GM18499 (cell line): ENCODE measurements at regions not wholly inside any gene's neighbourhood (a gene's known extent, or its start where the extent isn't known, plus 50 kb on each side); places are given as distances from the start of the nearest gene placed in this dataset.

Experiments used
- ATAC-seq: cut with Tn5 transposase; IDR thresholded peaks from one replicate; pipeline ENCODE4 v1.9.1; 2021; ENCODE audit warnings: moderate number of reproducible peaks; ENCODE audit not compliant: insufficient read depth, unreplicated experiment

DNA sequence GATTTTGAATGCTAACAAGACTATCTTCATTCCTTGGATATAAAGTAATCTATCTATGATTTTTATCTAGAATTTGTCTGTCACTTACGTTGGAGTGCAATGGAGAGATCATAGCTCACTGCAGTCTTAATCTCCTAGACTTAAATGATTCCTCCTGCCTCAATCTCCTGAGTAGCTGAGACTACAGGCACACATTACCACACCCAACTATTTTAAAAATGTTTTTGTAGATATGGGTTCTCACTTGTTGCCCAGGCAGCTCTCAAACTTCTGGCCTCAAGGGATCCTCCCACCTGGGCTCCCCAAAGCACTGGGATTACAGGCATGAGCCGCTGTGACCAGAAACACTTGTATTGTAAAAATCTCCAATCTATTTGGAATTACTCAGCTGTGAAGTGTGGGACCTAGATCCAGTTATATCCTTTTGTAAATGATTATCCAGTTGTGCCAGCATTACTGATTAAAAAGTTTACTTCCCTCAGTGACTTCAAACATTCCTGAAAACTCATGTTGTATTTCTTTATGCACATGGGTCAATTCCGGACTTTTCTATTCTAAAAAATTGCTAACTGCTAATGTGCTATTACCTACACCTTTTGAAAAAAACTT, 1793.8 kb upstream of the WWC1 start:
- ATAC-seq: no peak

DNA sequence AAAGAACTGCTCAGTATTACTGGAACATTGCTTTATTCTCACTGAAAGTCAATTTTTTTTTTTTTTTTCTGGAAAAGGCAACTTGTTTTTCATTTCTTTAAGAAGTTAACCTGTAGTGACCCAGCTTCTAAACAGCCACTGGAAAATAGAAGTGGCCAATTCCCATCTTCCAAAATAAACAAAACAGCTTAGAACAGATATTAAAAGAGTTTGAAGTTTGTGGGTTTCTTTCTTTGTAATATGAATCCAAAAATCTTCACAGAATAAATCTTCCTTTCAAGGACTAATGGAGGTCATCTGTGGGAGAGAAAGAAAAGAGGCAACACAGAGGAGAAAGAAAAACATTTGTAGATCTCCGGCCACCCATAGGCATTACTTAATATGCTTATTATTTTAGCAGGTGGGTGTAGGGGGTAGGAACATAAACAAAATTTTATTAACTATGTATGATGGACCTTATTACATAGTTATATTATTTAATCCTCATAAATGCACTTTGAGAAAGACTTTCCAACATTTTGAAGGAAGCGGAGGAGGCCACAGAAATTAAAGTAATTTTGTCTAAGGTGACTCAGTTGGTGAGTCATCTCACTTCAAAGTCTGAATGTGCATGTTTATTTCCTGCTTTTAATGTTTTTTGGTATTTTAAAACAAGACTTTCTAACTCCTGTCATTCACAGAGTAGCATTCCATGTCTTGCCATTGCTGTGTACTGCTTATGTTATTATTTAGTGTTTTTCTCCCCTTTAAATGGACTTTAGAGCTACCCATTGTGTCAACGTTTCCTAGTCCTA, 1791.8 kb upstream of the WWC1 start:
- ATAC-seq: no peak

DNA sequence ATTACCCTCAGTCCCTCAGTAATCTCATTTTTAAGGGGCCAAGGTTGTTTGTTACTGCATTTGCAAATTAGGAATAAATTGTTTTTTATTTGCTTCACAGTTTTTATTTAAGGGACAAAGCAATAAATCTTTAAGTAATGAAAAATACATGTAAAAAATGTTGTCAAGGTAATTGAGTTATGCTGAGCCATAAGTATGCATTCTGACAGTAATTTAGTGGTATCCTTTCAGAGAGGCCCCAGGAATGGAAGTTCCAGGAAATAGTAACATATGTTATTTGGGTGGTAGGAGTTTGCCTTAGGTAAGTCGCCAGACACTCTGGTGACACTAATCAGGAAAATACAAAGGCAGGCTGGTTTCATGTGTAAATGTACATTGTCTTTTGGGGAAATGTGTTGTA, 1787.9 kb upstream of the WWC1 start:
- no peak for ATAC-seq

- ATAC-seq: no peak
Measured at GRCh38 chr5:166505067-166505466, 1786.4 kb upstream of the WWC1 start.

DNA sequence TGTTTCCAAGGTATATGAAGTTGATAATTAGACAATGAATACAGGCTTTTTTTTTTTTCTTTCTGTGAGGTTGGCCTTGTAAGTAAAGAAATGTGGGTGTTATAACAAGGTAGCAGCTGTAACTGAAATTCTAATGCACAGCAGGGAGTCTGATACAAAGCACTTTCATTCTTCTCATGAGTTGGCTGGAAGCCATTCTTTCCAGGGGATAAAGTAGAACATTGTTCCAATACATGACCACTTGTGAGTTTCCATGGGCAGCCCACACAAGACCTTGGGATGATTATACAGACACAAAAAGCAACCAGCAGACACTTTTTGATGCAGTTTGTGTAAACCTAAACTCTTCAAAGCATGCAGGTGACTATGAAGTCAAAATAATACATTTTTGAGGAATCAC, 1785.9 kb upstream of the WWC1 start:
- no peak for ATAC-seq

GRCh38 chr5:166507810-166508425, 1783.5 kb upstream of the WWC1 start:
- no peak for ATAC-seq

GRCh38 chr5:166509085-166509484, 1782.4 kb upstream of the WWC1 start:
- ATAC-seq: no peak

- ATAC-seq: no peak
Measured at GRCh38 chr5:166517976-166518375, 1773.5 kb upstream of the WWC1 start.

DNA sequence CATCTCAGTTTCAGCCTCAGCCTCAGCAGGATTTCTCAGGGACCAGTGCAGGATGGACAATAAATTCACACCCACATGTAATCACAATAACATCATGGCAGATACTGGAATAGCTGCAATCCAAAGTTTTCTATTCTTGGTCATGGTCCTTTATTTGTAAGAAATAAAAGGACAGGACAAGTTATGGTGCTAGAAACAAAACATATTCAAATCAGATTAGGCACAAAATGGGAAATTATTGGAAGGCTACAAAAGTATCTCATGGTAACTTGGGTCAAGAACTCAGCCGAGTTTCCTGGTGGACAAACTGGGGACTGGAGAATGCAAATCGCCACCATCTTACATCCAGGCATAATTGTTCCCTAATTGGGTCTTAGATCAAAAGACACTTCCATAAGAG, 1768.2 kb upstream of the WWC1 start:
- ATAC-seq: no peak

GRCh38 chr5:166529200-166529599, 1762.2 kb upstream of the WWC1 start:
- ATAC-seq: no peak

DNA sequence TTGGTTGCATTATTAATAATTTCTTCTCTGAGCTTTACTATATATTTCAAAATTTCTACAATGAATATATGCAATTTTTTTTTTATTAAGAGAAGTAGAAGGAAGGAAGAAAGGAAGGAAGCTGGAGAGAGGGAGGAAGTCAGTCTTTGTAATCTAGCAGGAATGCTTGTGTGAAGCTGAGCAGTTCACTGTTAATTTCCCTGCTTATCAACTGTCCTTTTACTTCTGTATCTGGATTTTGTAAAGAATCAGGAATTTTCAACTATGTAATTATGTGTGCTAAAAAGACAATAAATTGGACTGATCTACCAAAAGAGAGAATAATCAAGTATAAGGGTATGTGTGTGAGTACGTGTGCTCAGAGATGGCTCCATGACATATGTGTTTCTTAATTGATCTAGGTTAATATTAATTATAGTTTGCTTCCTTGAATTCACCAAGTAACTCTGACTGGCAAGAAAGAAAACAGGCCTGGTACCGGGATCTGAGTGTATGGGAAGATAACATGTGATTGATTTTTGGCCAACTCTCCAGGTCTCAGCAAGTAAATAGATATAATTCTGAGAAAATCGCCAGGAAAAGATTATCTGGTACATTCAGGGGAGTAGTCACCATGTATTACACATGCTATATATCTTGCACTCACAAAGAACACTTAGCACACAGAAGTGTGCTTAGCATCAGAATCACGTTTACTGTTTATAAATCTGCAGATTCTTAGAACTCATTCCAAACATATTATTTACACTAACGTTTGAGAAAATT, 1758.8 kb upstream of the WWC1 start:
- no peak for ATAC-seq

DNA sequence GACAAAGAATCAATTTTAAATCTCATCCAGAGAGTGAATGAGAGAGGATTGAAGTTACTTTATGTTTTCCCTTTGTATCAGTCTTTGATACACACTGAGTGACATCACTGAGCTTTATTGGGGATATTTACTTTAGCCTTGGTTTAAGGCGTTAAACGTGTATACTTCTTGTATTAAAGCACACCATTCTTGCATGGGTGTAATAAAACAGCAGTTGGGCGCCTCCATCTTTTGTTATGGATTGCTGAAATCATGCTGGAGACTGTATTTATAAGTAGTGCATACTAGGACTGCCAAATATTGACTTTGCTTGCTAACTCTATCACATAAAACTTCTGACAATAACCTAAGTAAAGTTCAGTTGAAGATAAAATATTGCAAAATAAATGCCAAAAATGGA, 1755.8 kb upstream of the WWC1 start:
- ATAC-seq: no peak

GRCh38 chr5:166540156-166540555, 1751.3 kb upstream of the WWC1 start:
- no peak for ATAC-seq

DNA sequence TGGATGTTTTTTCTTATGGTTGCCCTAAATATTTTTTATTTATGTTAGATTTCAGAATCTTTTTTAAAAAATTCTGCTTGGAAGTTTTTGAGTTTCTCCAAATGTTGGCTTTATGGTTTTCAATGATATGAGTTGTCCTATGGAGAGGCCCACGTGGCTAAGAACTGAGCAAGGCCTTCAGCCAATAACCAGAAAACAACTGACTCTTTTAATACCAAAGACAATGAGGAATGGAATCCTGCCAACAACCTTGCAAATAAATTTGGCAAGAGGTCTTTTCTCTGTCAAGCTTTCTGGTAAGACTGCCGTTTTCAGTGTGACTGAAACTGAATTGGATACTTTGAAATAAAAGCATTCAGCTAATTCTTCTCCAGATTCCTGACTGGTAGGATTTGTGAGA, 1740.1 kb upstream of the WWC1 start:
- no peak for ATAC-seq

GRCh38 chr5:166553778-166554177, 1737.7 kb upstream of the WWC1 start:
- no peak for ATAC-seq

- ATAC-seq: no peak
Measured at GRCh38 chr5:166561759-166562158, 1729.7 kb upstream of the WWC1 start.

- ATAC-seq: no peak
Measured at GRCh38 chr5:166562246-166562645, 1729.2 kb upstream of the WWC1 start.

GRCh38 chr5:166566725-166567124, 1724.7 kb upstream of the WWC1 start:
- ATAC-seq: no peak

DNA sequence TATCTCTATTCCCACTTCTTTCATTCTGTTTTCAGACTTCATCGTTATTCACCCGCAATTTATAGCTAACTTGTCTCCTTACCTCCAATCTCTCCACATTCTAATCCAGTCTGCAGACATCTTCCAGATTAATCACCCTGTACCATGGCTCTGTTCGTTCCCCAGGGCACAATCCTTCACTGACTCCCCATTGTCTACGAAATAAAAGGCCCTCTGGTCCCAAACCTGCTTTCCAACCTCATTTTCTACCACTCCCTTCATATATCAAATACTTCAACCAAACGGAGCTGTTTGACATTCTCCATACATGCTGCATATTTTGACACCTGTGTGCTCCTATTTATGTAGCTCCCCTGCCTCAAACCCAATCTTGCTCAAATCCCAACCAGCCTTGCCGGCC, 1720.6 kb upstream of the WWC1 start:
- ATAC-seq: no peak

DNA sequence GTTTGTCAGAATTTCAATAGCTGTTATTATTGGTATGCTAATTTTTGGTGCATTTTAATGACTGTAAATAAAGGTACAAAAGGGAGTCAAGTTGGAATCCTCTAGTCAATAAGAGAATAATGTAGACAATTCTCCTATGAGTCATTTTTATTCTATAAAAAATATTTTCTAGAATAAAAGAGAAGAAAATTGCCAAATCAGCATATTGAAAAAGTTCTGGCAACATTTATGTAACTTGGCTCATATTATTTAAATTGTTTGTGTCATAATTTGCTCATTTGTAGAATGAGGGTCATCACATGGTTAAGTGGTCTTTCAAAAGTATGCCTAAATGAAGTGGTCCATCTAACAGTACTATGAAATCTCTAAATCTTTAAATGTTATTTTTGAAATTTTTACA, 1719.8 kb upstream of the WWC1 start:
- no peak for ATAC-seq

- ATAC-seq: no peak
Measured at GRCh38 chr5:166576323-166576722, 1715.1 kb upstream of the WWC1 start.
